Chondrocyte (in vitro differentiated cells): ENCODE measurements at regions not wholly inside any gene's neighbourhood (a gene's known extent, or its start where the extent isn't known, plus 50 kb on each side); places are given as distances from the start of the nearest gene placed in this dataset.
"Not testable (repeated sequence)": the region's sequence is repeated elsewhere in the genome, so short reads cannot be mapped to it uniquely, and the experiment has no call there.

Experiments
- DNase-seq: peaks from one replicate; pipeline ENCODE4 v3.0.0; 2021; ENCODE audit warnings: mixed read lengths, low spot score
- H3K27ac Mint-ChIP-seq: one replicate; pipeline ENCODE4 v1.8.0; 2021; ENCODE audit warnings: mild to moderate bottlenecking, moderate library complexity, mixed read lengths; ENCODE audit not compliant: unreplicated experiment
- H3K27me3 Mint-ChIP-seq: 2 replicates; pipeline ENCODE4 v1.8.0; 2021; ENCODE audit warnings: low read depth, mixed read lengths
- H3K36me3 Mint-ChIP-seq: 2 replicates; pipeline ENCODE4 v1.8.0; 2021; ENCODE audit warnings: low read depth, mixed read lengths
- H3K4me1 Mint-ChIP-seq: 2 replicates; pipeline ENCODE4 v1.8.0; 2021; ENCODE audit warnings: low read depth, mild to moderate bottlenecking, mixed read lengths
- H3K4me3 Mint-ChIP-seq: one replicate; pipeline ENCODE4 v1.8.0; 2021; ENCODE audit warnings: mild to moderate bottlenecking, moderate library complexity, mixed read lengths; ENCODE audit not compliant: unreplicated experiment
- H3K9me3 Mint-ChIP-seq: 2 replicates; pipeline ENCODE4 v1.8.0; 2021; ENCODE audit warnings: low read depth, mixed read lengths
- CTCF ChIP-seq: fragments of 200-600 bp; sonication (generic); IDR thresholded peaks from 2 replicates; pipeline ENCODE4 v1.5.0; 2021; ENCODE audit warnings: antibody characterized with exemption, mild to moderate bottlenecking, moderate library complexity

- Mint-ChIP-seq H3K27ac (no peak overlapping the region), H3K27me3 (peaks cover 5% of the 10 kb centered on the region), H3K4me1 (no peaks in the 10 kb centered on the region), H3K36me3 (no peaks in the 10 kb centered on the region), H3K4me3 (no peak overlapping the region), H3K9me3 (no peaks in the 10 kb centered on the region)
- no peak for TF ChIP-seq CTCF
- DNase-seq: no peak
Observed at GRCh38 chr2:16092861-16093638, 152.7 kb downstream of the MYCN start.

GRCh38 chr2:16091576-16092282, 151.4 kb downstream of the MYCN start:
- Mint-ChIP-seq H3K9me3 (no peaks in the 10 kb centered on the region), H3K27me3 (peaks cover 5% of the 10 kb centered on the region), H3K4me3 (no peak overlapping the region), H3K36me3 (no peaks in the 10 kb centered on the region), H3K27ac (no peak overlapping the region), H3K4me1 (no peaks in the 10 kb centered on the region)
- DNase-seq: no peak
- TF ChIP-seq CTCF: no peak

- no peak overlapping the region for H3K27ac Mint-ChIP-seq
- H3K36me3 Mint-ChIP-seq: no peaks in the 10 kb centered on the region
- no peak overlapping the region for H3K4me3 Mint-ChIP-seq
- H3K27me3 Mint-ChIP-seq: peaks cover 5% of the 10 kb centered on the region
- no peak for TF ChIP-seq CTCF
- H3K4me1 Mint-ChIP-seq: no peaks in the 10 kb centered on the region
- no peak for DNase-seq
- H3K9me3 Mint-ChIP-seq: no peaks in the 10 kb centered on the region
Observed at GRCh38 chr2:16090650-16091575, 150.6 kb downstream of the MYCN start.

GRCh38 chr2:16089491-16089890, 149.1 kb downstream of the MYCN start:
- not testable (repeated sequence) for H3K27me3 Mint-ChIP-seq, H3K4me1 Mint-ChIP-seq, H3K27ac Mint-ChIP-seq, H3K9me3 Mint-ChIP-seq, H3K36me3 Mint-ChIP-seq, DNase-seq, H3K4me3 Mint-ChIP-seq

GRCh38 chr2:16088802-16089112, 148.4 kb downstream of the MYCN start:
- H3K4me1 Mint-ChIP-seq: no peaks in the 10 kb centered on the region
- no peak for TF ChIP-seq CTCF
- no peaks in the 10 kb centered on the region for H3K36me3 Mint-ChIP-seq
- no peak for DNase-seq
- no peaks in the 10 kb centered on the region for H3K9me3 Mint-ChIP-seq
- H3K27ac Mint-ChIP-seq: no peak overlapping the region
- H3K27me3 Mint-ChIP-seq: peaks cover 11% of the 10 kb centered on the region
- H3K4me3 Mint-ChIP-seq: no peak overlapping the region
